ENCODE measurements at regions not wholly inside any gene's neighbourhood (a gene's known extent, or its start where the extent isn't known, plus 50 kb on each side); places are given as distances from the start of the nearest gene placed in this dataset.

DNA sequence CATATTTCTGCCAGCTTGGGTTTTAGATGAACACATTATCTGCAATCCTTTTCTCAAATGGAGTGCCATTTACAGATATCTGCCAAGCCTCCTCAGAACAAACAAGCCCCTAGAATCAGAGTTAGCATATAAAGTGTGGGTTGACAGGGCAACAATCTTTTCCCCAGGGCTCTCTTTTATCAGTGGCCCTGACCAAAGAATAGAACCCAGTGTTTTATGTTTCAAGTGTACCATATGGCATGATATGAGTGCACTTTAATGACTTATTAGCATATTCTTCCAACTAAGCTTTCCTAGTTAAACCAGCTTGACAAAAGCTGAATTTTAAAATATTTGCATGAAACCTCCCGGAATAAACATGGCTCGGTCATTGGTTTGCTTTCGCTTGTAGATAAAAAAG, 57.3 kb downstream of the EVX1 start:
- DNase-seq, result no peak

DNA sequence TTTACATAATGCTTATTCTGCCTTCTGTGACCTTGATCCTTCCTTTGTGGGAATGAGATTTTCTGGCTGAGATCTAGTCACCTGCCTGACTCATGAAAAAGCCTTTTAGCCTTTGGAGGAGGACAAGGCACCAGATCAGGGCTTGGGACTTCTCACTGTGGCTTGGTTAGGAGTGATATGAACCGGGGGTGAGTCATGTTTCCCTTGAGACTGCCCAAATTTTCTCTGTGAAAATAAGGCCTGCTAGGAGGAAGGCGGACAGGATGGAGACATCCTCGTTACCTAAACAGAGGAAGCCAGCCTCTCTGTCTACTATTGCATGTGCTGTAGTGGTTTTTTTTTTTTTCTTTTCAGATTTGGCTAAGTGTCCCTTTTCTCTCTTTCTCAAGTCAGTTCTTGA, 57.8 kb downstream of the EVX1 start:
- H3K36me3 ChIP-seq, result no peaks in the 10 kb centered on the region
- DNase-seq (no peak), ATAC-seq (ENCODE audit: low FRiP score in 2 of 2) (no peak)
- no peaks in the 10 kb centered on the region for H3K27me3 ChIP-seq
- no peak overlapping the region for H3K27ac ChIP-seq
- TF ChIP-seq, protein P1, sequence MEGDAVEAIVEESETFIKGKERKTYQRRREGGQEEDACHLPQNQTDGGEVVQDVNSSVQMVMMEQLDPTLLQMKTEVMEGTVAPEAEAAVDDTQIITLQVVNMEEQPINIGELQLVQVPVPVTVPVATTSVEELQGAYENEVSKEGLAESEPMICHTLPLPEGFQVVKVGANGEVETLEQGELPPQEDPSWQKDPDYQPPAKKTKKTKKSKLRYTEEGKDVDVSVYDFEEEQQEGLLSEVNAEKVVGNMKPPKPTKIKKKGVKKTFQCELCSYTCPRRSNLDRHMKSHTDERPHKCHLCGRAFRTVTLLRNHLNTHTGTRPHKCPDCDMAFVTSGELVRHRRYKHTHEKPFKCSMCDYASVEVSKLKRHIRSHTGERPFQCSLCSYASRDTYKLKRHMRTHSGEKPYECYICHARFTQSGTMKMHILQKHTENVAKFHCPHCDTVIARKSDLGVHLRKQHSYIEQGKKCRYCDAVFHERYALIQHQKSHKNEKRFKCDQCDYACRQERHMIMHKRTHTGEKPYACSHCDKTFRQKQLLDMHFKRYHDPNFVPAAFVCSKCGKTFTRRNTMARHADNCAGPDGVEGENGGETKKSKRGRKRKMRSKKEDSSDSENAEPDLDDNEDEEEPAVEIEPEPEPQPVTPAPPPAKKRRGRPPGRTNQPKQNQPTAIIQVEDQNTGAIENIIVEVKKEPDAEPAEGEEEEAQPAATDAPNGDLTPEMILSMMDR (IDR thresholded peaks at IDR 0.05), result no peak
- no peak for TF ChIP-seq POLR2AphosphoS5 (IDR thresholded peaks at IDR 0.05)
- no peak for TF ChIP-seq POLR2A (IDR thresholded peaks at IDR 0.05)
- no peak for TF ChIP-seq EP300 (IDR thresholded peaks at IDR 0.05)
- H3K9me3 ChIP-seq, result no peaks in the 10 kb centered on the region
- 44 to 58% methylated on average over 3 of the region's 3 CpGs for whole genome bisulfite sequencing, 2 donors
- H3K4me1 ChIP-seq, result no peaks in the 10 kb centered on the region
- H3K4me3 ChIP-seq, result no peak overlapping the region

More for the DNA sequence above, 57.3 kb downstream of the EVX1 start:
- Histone ChIP-seq H3K4me1 (no peaks in the 10 kb centered on the region), H3K36me3 (no peaks in the 10 kb centered on the region), H3K27me3 (no peaks in the 10 kb centered on the region), H3K9me3 (no peaks in the 10 kb centered on the region), H3K27ac (no peak overlapping the region), H3K4me3 (no peak overlapping the region)
- no peak for TF ChIP-seq EP300 (IDR thresholded peaks at IDR 0.05)
- no peak for TF ChIP-seq POLR2AphosphoS5 (IDR thresholded peaks at IDR 0.05)
- TF ChIP-seq, protein P1 (IDR thresholded peaks at IDR 0.05), result no peak
- TF ChIP-seq POLR2A (IDR thresholded peaks at IDR 0.05), result no peak
- 89 to 93% methylated on average over 3 of the region's 3 CpGs for WGBS, 2 donors
- no peak for ATAC-seq (ENCODE audit: low FRiP score in 2 of 2)

- Histone ChIP-seq H3K27me3 (no peaks in the 10 kb centered on the region), H3K27ac (no peak overlapping the region), H3K4me3 (no peak overlapping the region), H3K4me1 (no peaks in the 10 kb centered on the region), H3K36me3 (no peaks in the 10 kb centered on the region), H3K9me3 (no peaks in the 10 kb centered on the region)
- 90% methylated on average over 2 of the region's 2 CpGs for WGBS, 2 donors
- ATAC-seq (ENCODE audit: low FRiP score in 2 of 2) (no peak), DNase-seq (no peak)
- TF ChIP-seq POLR2AphosphoS5 (IDR thresholded peaks at IDR 0.05) (no peak), POLR2A (IDR thresholded peaks at IDR 0.05) (no peak), EP300 (IDR thresholded peaks at IDR 0.05) (no peak)
- TF ChIP-seq, protein P1 (IDR thresholded peaks at IDR 0.05), result no peak
These were observed 60.0 kb downstream of the EVX1 start for GRCh38 chr7:27302590-27302989.

- H3K27me3 ChIP-seq, result no peaks in the 10 kb centered on the region
- H3K4me1 ChIP-seq, result no peaks in the 10 kb centered on the region
- no peak overlapping the region for H3K4me3 ChIP-seq
- no peak for DNase-seq
- H3K27ac ChIP-seq, result no peak overlapping the region
- no peak for ATAC-seq (ENCODE audit: low FRiP score in 2 of 2)
- H3K36me3 ChIP-seq, result no peaks in the 10 kb centered on the region
- no peaks in the 10 kb centered on the region for H3K9me3 ChIP-seq
- TF ChIP-seq POLR2A (IDR thresholded peaks at IDR 0.05) (no peak), EP300 (IDR thresholded peaks at IDR 0.05) (no peak), POLR2AphosphoS5 (IDR thresholded peaks at IDR 0.05) (no peak)
- TF ChIP-seq, protein P1 (IDR thresholded peaks at IDR 0.05), result no peak
- 48 to 51% methylated on average over 5 of the region's 5 CpGs for WGBS, 2 donors
These were observed 60.4 kb downstream of the EVX1 start for GRCh38 chr7:27303026-27303425.

- H3K36me3 ChIP-seq, result no peaks in the 10 kb centered on the region
- 89 to 95% methylated on average over 6 of the region's 6 CpGs for WGBS, 2 donors
- H3K4me3 ChIP-seq, result no peak overlapping the region
- DNase-seq, result no peak
- no peaks in the 10 kb centered on the region for H3K9me3 ChIP-seq
- ATAC-seq (ENCODE audit: low FRiP score in 2 of 2), result no peak
- no peak for TF ChIP-seq POLR2A (IDR thresholded peaks at IDR 0.05)
- TF ChIP-seq, protein P1 (IDR thresholded peaks at IDR 0.05), result no peak
- TF ChIP-seq EP300 (IDR thresholded peaks at IDR 0.05), result no peak
- TF ChIP-seq POLR2AphosphoS5 (IDR thresholded peaks at IDR 0.05), result no peak
- H3K4me1 ChIP-seq, result no peaks in the 10 kb centered on the region
- H3K27ac ChIP-seq, result no peak overlapping the region
- H3K27me3 ChIP-seq, result no peaks in the 10 kb centered on the region
These were observed 63.3 kb downstream of the EVX1 start for GRCh38 chr7:27305854-27306253.

All from upper lobe of left lung (tissue), 6 donors.